ENCODE measurements at regions not wholly inside any gene's neighbourhood (a gene's known extent, or its start where the extent isn't known, plus 50 kb on each side); places are given as distances from the start of the nearest gene placed in this dataset.

GRCh38 chr14:100403105-100403504 lies 80.0 kb downstream of the SLC25A47 start:
- POLR2A ChIA-PET = no interaction called here
- H3K9me2 ChIP-seq (ENCODE audit: insufficient read depth) = no peaks in the 10 kb centered on the region
- ATAC-seq = no peak
- intact Hi-C loops (cut with micrococcal nuclease) = no loop called here
- no peaks in the 10 kb centered on the region for H4K20me1 ChIP-seq (ENCODE audit: insufficient read depth)
- CTCF ChIA-PET = interaction anchor here (2.5 kb wide), 1 partner anchor 243 kb away, joined by 6 read pairs; no protein-coding TSS in a partner anchor
- H3K4me3 ChIP-seq (replicated peaks in 1 of 2; ENCODE audit: low read depth in 1 of 2, low read length in 2 of 2) = no peak overlapping the region
- H3K79me2 ChIP-seq (ENCODE audit: insufficient read depth, low read length) = no peaks in the 10 kb centered on the region
- no peak overlapping the region for H3K27ac ChIP-seq (ENCODE audit: low read depth, low read length)
- BruUV-seq (replicated peaks) = no TSS peak
- H2AFZ ChIP-seq (ENCODE audit: low read depth, low read length, poor library complexity, severe bottlenecking) = no peak overlapping the region
- peaks cover 20 to 25% of the 10 kb centered on the region in 2 experiments for H3K4me1 ChIP-seq (ENCODE audit: control insufficient read depth in 1 of 2, insufficient read depth in 2 of 2, low read length in 2 of 2)
- RAD21 ChIA-PET (ENCODE audit: low non-redundant PET in 1 of 2, low total read pairs in 2 of 2, uncharacterized antibody in 2 of 2, unreplicated experiment in 2 of 2) = no interaction called here
- H3K4me2 ChIP-seq (ENCODE audit: low read length) = no peak overlapping the region
- H3K9me3 ChIP-seq (ENCODE audit: control insufficient read depth in 1 of 2, insufficient read depth in 1 of 2, low read depth in 1 of 2, low read length in 2 of 2) = no peaks in the 10 kb centered on the region
- no peaks in the 10 kb centered on the region for H3K36me3 ChIP-seq (ENCODE audit: control insufficient read depth in 1 of 2, insufficient read depth in 2 of 2, low read length in 2 of 2)
- DNase-seq (ENCODE audit: low read depth, low spot score) = no peak
- TF ChIP-seq EZH2phosphoT487 (IDR thresholded peaks at IDR 0.05; ENCODE audit: borderline replicate concordance) (no peak), REST (IDR thresholded peaks at IDR 0.05; ENCODE audit: low read depth) (no peak), CBX3 (IDR thresholded peaks at IDR 0.05; ENCODE audit: low read depth) (no peak), SRF (IDR thresholded peaks at IDR 0.05; ENCODE audit: low read depth) (no peak), MAX (IDR thresholded peaks at IDR 0.05) (no peak), CEBPB (IDR thresholded peaks at IDR 0.05; ENCODE audit: low read depth) (no peak), EZH2 (IDR thresholded peaks at IDR 0.05) (no peak), ATF3 (IDR thresholded peaks at IDR 0.05) (no peak), POLR2AphosphoS5 (IDR thresholded peaks at IDR 0.05; ENCODE audit: low read depth, low read length) (no peak), CTCF (IDR thresholded peaks at IDR 0.05 in 2 of 3, conservative IDR thresholded peaks at IDR 0.05 in 1 of 3; ENCODE audit: borderline replicate concordance in 1 of 3, insufficient read depth in 1 of 3, low read depth in 2 of 3, low read length in 2 of 3) (no peak), EGR1 (IDR thresholded peaks at IDR 0.05; ENCODE audit: low read depth) (no peak), RAD21 (IDR thresholded peaks at IDR 0.05; ENCODE audit: low read depth) (no peak), YY1 (IDR thresholded peaks at IDR 0.05; ENCODE audit: extremely low read depth, insufficient replicate concordance, low read depth, low read length) (no peak), POLR2A (IDR thresholded peaks at IDR 0.05; ENCODE audit: borderline replicate concordance, extremely low read depth, insufficient read depth, insufficient read length) (no peak), ELF1 (IDR thresholded peaks at IDR 0.05; ENCODE audit: borderline replicate concordance, low read depth) (no peak), SIN3A (IDR thresholded peaks at IDR 0.05; ENCODE audit: low read depth) (no peak), ZNF274 (IDR thresholded peaks at IDR 0.05; ENCODE audit: low read depth, low read length) (no peak)
- no peak overlapping the region for H3K9ac ChIP-seq (ENCODE audit: low read length)
- H3K27me3 ChIP-seq (ENCODE audit: insufficient read depth, low read length) = no peaks in the 10 kb centered on the region

All from HCT116 (cell line).